ENCODE measurements at regions not wholly inside any gene's neighbourhood (a gene's known extent, or its start where the extent isn't known, plus 50 kb on each side); places are given as distances from the start of the nearest gene placed in this dataset.

DNA sequence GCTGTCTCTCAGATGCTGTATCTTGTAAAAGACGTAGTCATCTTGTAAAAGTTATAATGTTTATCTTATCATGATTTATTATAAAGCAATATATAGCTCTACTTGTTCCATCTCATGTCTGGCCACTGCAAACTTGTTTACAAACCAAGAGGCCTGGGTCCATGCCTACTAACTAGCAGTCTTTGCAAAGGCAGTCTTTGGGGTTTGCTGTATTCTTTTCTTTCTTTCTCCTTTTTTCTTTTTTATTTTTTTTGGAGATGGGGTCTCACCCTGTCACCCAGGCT is 272.6 kb downstream of the GATA3 start:
- H3K27ac Mint-ChIP-seq (ENCODE audit: unreplicated experiment): no peak overlapping the region
- H3K9me3 Mint-ChIP-seq (ENCODE audit: unreplicated experiment): no peaks in the 10 kb centered on the region
- peaks cover 4% of the 10 kb centered on the region for H3K27me3 Mint-ChIP-seq (ENCODE audit: unreplicated experiment)
- no peaks in the 10 kb centered on the region for H3K36me3 Mint-ChIP-seq (ENCODE audit: low read depth, unreplicated experiment)
- DNase-seq (ENCODE audit: low spot score): no peak
- peaks cover 45% of the 10 kb centered on the region for H3K4me1 Mint-ChIP-seq (ENCODE audit: unreplicated experiment)
- no peak overlapping the region for H3K4me3 Mint-ChIP-seq (ENCODE audit: unreplicated experiment)
- TF ChIP-seq, protein P1, sequence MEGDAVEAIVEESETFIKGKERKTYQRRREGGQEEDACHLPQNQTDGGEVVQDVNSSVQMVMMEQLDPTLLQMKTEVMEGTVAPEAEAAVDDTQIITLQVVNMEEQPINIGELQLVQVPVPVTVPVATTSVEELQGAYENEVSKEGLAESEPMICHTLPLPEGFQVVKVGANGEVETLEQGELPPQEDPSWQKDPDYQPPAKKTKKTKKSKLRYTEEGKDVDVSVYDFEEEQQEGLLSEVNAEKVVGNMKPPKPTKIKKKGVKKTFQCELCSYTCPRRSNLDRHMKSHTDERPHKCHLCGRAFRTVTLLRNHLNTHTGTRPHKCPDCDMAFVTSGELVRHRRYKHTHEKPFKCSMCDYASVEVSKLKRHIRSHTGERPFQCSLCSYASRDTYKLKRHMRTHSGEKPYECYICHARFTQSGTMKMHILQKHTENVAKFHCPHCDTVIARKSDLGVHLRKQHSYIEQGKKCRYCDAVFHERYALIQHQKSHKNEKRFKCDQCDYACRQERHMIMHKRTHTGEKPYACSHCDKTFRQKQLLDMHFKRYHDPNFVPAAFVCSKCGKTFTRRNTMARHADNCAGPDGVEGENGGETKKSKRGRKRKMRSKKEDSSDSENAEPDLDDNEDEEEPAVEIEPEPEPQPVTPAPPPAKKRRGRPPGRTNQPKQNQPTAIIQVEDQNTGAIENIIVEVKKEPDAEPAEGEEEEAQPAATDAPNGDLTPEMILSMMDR (IDR thresholded peaks at IDR 0.05; ENCODE audit: unreplicated experiment): no peak

DNA sequence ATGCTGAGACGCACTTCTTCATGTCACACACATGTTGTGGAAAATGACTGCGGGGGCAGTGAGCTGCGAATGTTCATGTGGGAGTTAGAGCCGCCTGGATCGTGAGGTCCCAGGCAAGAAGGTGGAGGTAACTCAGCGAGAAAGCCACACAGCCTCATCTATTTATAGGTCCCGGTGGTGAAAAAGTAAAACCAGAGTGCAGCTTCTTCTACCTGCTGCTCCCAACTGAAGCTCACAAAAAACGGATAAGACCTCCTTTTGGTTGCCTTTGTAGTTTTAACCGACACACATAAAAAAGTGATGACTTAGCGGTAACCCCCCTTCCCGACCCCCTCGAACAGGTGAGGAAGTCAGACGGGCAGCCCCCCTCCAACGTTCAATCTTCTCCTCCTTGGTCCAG is 276.9 kb downstream of the GATA3 start:
- peaks cover 1% of the 10 kb centered on the region for H3K27me3 Mint-ChIP-seq (ENCODE audit: unreplicated experiment)
- no peak overlapping the region for H3K4me3 Mint-ChIP-seq (ENCODE audit: unreplicated experiment)

DNA sequence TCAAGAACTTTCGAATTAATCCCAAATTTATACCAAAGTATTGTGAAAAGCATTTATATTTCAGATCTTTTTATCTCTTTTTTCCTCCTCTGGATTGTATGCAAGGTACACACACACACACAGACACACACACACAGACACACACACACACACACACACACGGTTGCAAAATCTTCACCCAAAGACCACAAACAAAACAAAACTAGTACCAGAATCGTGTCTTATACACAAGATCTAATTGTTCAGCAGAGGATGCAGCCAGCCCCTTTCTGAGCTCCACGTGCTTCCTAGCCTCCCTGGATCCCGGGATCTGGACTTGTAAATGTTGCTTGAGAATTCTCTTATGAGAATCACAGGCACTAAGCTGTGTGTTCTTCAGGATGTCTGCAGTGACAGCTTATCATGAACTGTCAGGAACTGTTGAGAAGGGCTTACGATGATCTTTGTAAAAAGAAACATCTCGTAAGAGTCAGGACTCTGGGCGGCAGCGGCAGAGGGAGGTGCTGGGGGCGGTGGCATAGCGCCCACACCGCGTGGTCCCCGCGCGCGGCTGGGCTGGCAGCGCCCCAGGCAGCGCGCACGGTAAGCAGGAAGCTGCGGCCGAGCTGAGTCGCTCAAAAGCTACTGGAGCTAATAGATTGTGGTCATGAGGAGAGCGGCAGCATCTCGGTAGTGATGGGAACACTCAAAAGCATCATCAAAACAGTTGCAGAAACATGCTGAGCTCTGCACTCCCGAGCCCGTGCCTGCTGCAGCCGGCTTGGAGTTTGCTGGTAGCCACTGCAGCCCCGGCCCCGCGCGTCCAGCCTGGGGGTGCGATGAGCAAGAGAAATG is 277.6 kb downstream of the GATA3 start:
- H3K4me1 Mint-ChIP-seq (ENCODE audit: unreplicated experiment): peaks cover 14% of the 10 kb centered on the region
- TF ChIP-seq, protein P1 (IDR thresholded peaks at IDR 0.05; ENCODE audit: unreplicated experiment): no peak
- peak overlapping the region; percentile 2 for H3K4me3 Mint-ChIP-seq (ENCODE audit: unreplicated experiment)
- H3K27ac Mint-ChIP-seq (ENCODE audit: unreplicated experiment): no peak overlapping the region
- H3K36me3 Mint-ChIP-seq (ENCODE audit: low read depth, unreplicated experiment): no peaks in the 10 kb centered on the region
- no peaks in the 10 kb centered on the region for H3K9me3 Mint-ChIP-seq (ENCODE audit: unreplicated experiment)
- H3K27me3 Mint-ChIP-seq (ENCODE audit: unreplicated experiment): peaks cover 1% of the 10 kb centered on the region
- peak; percentile 49 for DNase-seq (ENCODE audit: low spot score)

More for the DNA sequence above, 276.9 kb downstream of the GATA3 start:
- H3K27ac Mint-ChIP-seq (ENCODE audit: unreplicated experiment): no peak overlapping the region
- H3K9me3 Mint-ChIP-seq (ENCODE audit: unreplicated experiment): no peaks in the 10 kb centered on the region
- no peak for DNase-seq (ENCODE audit: low spot score)
- TF ChIP-seq, protein P1 (IDR thresholded peaks at IDR 0.05; ENCODE audit: unreplicated experiment): no peak
- H3K36me3 Mint-ChIP-seq (ENCODE audit: low read depth, unreplicated experiment): no peaks in the 10 kb centered on the region
- peaks cover 14% of the 10 kb centered on the region for H3K4me1 Mint-ChIP-seq (ENCODE audit: unreplicated experiment)

DNA sequence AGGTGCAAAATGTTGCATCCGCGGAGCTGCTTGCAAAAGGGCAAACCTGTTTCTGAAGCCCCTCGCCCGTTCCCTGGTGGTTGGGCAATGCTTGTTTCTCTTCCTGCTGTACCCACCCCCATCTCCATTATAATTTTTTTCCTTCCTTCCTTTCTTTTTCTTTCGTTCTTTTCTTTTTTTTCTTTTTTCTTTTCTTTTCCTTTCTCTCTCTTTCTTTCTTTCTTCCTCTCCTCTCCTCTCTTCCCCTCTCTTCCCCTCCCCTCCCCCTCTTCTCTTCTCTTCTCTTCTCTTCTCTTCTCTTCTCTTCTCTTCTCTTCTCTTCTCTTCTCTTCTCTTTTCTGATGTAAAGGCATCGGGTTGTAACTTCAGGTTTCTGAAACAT is 278.2 kb downstream of the GATA3 start:
- H3K27ac Mint-ChIP-seq (ENCODE audit: unreplicated experiment): no peak overlapping the region
- no peak for DNase-seq (ENCODE audit: low spot score)
- no peak overlapping the region for H3K4me3 Mint-ChIP-seq (ENCODE audit: unreplicated experiment)
- no peaks in the 10 kb centered on the region for H3K9me3 Mint-ChIP-seq (ENCODE audit: unreplicated experiment)
- H3K36me3 Mint-ChIP-seq (ENCODE audit: low read depth, unreplicated experiment): no peaks in the 10 kb centered on the region
- H3K27me3 Mint-ChIP-seq (ENCODE audit: unreplicated experiment): peaks cover 1% of the 10 kb centered on the region
- H3K4me1 Mint-ChIP-seq (ENCODE audit: unreplicated experiment): peaks cover 14% of the 10 kb centered on the region
- TF ChIP-seq, protein P1 (IDR thresholded peaks at IDR 0.05; ENCODE audit: unreplicated experiment): no peak

DNA sequence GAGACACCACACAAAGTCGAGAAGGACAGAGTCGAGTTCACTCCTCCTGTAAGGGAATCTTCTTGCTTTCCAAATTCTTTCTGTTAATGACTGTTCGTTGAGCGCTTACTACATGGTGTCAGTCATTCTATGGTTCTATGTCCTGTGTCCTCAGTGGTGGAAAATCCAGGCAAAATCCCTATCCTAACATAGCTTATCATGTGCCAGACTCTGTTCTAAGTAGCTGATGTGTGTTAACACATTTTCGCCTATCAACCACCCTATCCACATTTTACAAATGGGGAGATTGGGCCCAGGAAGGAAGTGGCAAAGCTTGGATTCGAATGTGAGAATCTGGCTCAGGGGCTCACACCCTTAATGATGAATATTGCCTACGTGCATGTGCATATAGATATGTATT is 280.1 kb downstream of the GATA3 start:
- no peak overlapping the region for H3K27ac Mint-ChIP-seq (ENCODE audit: unreplicated experiment)
- peaks cover 4% of the 10 kb centered on the region for H3K4me1 Mint-ChIP-seq (ENCODE audit: unreplicated experiment)
- H3K27me3 Mint-ChIP-seq (ENCODE audit: unreplicated experiment): no peaks in the 10 kb centered on the region
- TF ChIP-seq, protein P1 (IDR thresholded peaks at IDR 0.05; ENCODE audit: unreplicated experiment): no peak
- DNase-seq (ENCODE audit: low spot score): no peak
- H3K9me3 Mint-ChIP-seq (ENCODE audit: unreplicated experiment): no peaks in the 10 kb centered on the region
- no peak overlapping the region for H3K4me3 Mint-ChIP-seq (ENCODE audit: unreplicated experiment)
- no peaks in the 10 kb centered on the region for H3K36me3 Mint-ChIP-seq (ENCODE audit: low read depth, unreplicated experiment)
